ENCODE measurements at regions not wholly inside any gene's neighbourhood (a gene's known extent, or its start where the extent isn't known, plus 50 kb on each side); places are given as distances from the start of the nearest gene placed in this dataset.

- TF ChIP-seq POLR2A (IDR thresholded peaks at IDR 0.05) (no peak), CTCF (IDR thresholded peaks at IDR 0.05) (no peak)
Measured at GRCh38 chr2:40510304-40510703, 58.4 kb upstream of the SLC8A1 start.
